NCI-H1092 (cell line): ENCODE measurements at regions not wholly inside any gene's neighbourhood (a gene's known extent, or its start where the extent isn't known, plus 50 kb on each side); places are given as distances from the start of the nearest gene placed in this dataset.

ENCODE experiments used
- DNase-seq: peaks from one replicate; lab custom pipeline; 2025; lab: John Stamatoyannopoulos, UW

- no peak for DNase-seq
These were observed 116.8 kb downstream of the OR13A1 start for GRCh38 chr10:45198486-45199204.

- DNase-seq: no peak
These were observed 116.1 kb downstream of the OR13A1 start for GRCh38 chr10:45199205-45199740.

GRCh38 chr10:45201271-45201670 is 114.1 kb downstream of the OR13A1 start:
- no peak for DNase-seq

- DNase-seq: no peak
These were observed 113.2 kb downstream of the OR13A1 start for GRCh38 chr10:45202242-45202641.

- no peak for DNase-seq
These were observed 110.2 kb downstream of the OR13A1 start for GRCh38 chr10:45204954-45205775.

GRCh38 chr10:45209888-45210287 is 105.5 kb downstream of the OR13A1 start:
- no peak for DNase-seq

- no peak for DNase-seq
These were observed 103.8 kb downstream of the OR13A1 start for GRCh38 chr10:45211576-45211975.

GRCh38 chr10:45219416-45219815 is 96.0 kb downstream of the OR13A1 start:
- DNase-seq: no peak

- DNase-seq: no peak
These were observed 94.5 kb downstream of the OR13A1 start for GRCh38 chr10:45220931-45221330.

- no peak for DNase-seq
These were observed 91.1 kb downstream of the OR13A1 start for GRCh38 chr10:45224219-45224841.

GRCh38 chr10:45227042-45227441 is 88.4 kb downstream of the OR13A1 start:
- DNase-seq: no peak

- DNase-seq: no peak
These were observed 88.0 kb downstream of the OR13A1 start for GRCh38 chr10:45227456-45227855.

GRCh38 chr10:45229823-45230222 is 85.6 kb downstream of the OR13A1 start:
- no peak for DNase-seq

GRCh38 chr10:45235260-45235769 is 80.1 kb downstream of the OR13A1 start:
- DNase-seq: peak; percentile 71

- DNase-seq: no peak
These were observed 79.6 kb downstream of the OR13A1 start for GRCh38 chr10:45235798-45236220.

GRCh38 chr10:45238896-45239295 is 76.5 kb downstream of the OR13A1 start:
- DNase-seq: no peak

- DNase-seq: no peak
These were observed 75.8 kb downstream of the OR13A1 start for GRCh38 chr10:45239642-45240041.

GRCh38 chr10:45241865-45242520 is 73.4 kb downstream of the OR13A1 start:
- DNase-seq: no peak

GRCh38 chr10:45243261-45243660 is 72.1 kb downstream of the OR13A1 start:
- DNase-seq: no peak

GRCh38 chr10:45246522-45246921 is 68.9 kb downstream of the OR13A1 start:
- DNase-seq: no peak

GRCh38 chr10:45249978-45250693 is 65.3 kb downstream of the OR13A1 start:
- DNase-seq: peak; percentile 62
